ENCODE measurements at regions not wholly inside any gene's neighbourhood (a gene's known extent, or its start where the extent isn't known, plus 50 kb on each side); places are given as distances from the start of the nearest gene placed in this dataset.
"Not testable (repeated sequence)": the region's sequence is repeated elsewhere in the genome, so short reads cannot be mapped to it uniquely, and the experiment has no call there.

GRCh38 chr12:9319842-9320173 is 111.6 kb upstream of the PZP start:
- H3K27me3 ChIP-seq (ENCODE audit: low read length) = no peaks in the 10 kb centered on the region
- no peaks in the 10 kb centered on the region for H4K20me1 ChIP-seq (ENCODE audit: insufficient read depth, low read depth, low read length)
- H2AFZ ChIP-seq (ENCODE audit: low read length) = no peak overlapping the region
- H3K9ac ChIP-seq (ENCODE audit: low read length) = no peak overlapping the region
- no peak overlapping the region for H3K27ac ChIP-seq (ENCODE audit: low read length)
- H3K4me3 ChIP-seq (ENCODE audit: low read length) = no peak overlapping the region
- no peaks in the 10 kb centered on the region for H3K79me2 ChIP-seq (ENCODE audit: low read length)
- peaks cover 8% of the 10 kb centered on the region for H3K4me1 ChIP-seq (ENCODE audit: low read length)
- no peak for DNase-seq
- no peaks in the 10 kb centered on the region for H3K36me3 ChIP-seq (ENCODE audit: insufficient read depth, low read length)
- H3K9me2 ChIP-seq (replicated peaks; ENCODE audit: insufficient read depth, low read length) = no peaks in the 10 kb centered on the region
- no peak overlapping the region for H3K4me2 ChIP-seq (ENCODE audit: low read depth, low read length, poor library complexity, severe bottlenecking)
- no peaks in the 10 kb centered on the region for H3K9me3 ChIP-seq (ENCODE audit: low read length)

GRCh38 chr12:9319044-9319841 is 111.0 kb upstream of the PZP start:
- no peaks in the 10 kb centered on the region for H3K9me3 ChIP-seq (ENCODE audit: low read length)
- H3K9ac ChIP-seq (ENCODE audit: low read length) = no peak overlapping the region
- H3K9me2 ChIP-seq (replicated peaks; ENCODE audit: insufficient read depth, low read length) = no peaks in the 10 kb centered on the region
- no peaks in the 10 kb centered on the region for H4K20me1 ChIP-seq (ENCODE audit: insufficient read depth, low read depth, low read length)
- no peak overlapping the region for H3K4me2 ChIP-seq (ENCODE audit: low read depth, low read length, poor library complexity, severe bottlenecking)
- DNase-seq = peak; percentile 34
- H3K36me3 ChIP-seq (ENCODE audit: insufficient read depth, low read length) = no peaks in the 10 kb centered on the region
- no peak overlapping the region for H3K27ac ChIP-seq (ENCODE audit: low read length)
- peaks cover 8% of the 10 kb centered on the region for H3K4me1 ChIP-seq (ENCODE audit: low read length)
- no peak overlapping the region for H2AFZ ChIP-seq (ENCODE audit: low read length)
- H3K79me2 ChIP-seq (ENCODE audit: low read length) = no peaks in the 10 kb centered on the region
- H3K27me3 ChIP-seq (ENCODE audit: low read length) = no peaks in the 10 kb centered on the region
- no peak overlapping the region for H3K4me3 ChIP-seq (ENCODE audit: low read length)

DNA sequence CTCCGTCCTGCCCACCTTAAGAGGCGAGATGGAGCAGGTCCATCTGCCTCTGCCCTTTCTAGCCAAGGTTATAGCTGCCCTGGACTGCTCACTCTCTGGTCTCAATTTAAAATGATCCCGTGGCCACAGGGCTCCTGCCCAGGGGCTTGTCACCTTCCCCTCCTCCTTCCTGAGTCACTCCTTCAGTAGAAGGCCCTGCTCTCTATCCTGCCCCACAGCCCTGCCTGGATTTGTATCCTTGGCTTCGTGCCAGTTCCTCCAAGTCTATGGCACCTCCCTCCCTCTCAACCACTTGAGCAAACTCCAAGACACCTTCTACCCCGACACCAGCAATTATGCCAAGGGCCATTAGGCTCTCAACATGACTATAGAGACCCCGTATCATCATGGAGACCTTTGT is 105.3 kb upstream of the PZP start:
- not testable (repeated sequence) for H3K9ac ChIP-seq (ENCODE audit: low read length); H3K79me2 ChIP-seq (ENCODE audit: low read length); H2AFZ ChIP-seq (ENCODE audit: low read length); H3K9me3 ChIP-seq (ENCODE audit: low read length); H3K27me3 ChIP-seq (ENCODE audit: low read length); H3K4me2 ChIP-seq (ENCODE audit: low read depth, low read length, poor library complexity, severe bottlenecking); H3K4me1 ChIP-seq (ENCODE audit: low read length); H3K9me2 ChIP-seq (replicated peaks; ENCODE audit: insufficient read depth, low read length); H3K27ac ChIP-seq (ENCODE audit: low read length); DNase-seq; H3K4me3 ChIP-seq (ENCODE audit: low read length); H4K20me1 ChIP-seq (ENCODE audit: insufficient read depth, low read depth, low read length); H3K36me3 ChIP-seq (ENCODE audit: insufficient read depth, low read length)

DNA sequence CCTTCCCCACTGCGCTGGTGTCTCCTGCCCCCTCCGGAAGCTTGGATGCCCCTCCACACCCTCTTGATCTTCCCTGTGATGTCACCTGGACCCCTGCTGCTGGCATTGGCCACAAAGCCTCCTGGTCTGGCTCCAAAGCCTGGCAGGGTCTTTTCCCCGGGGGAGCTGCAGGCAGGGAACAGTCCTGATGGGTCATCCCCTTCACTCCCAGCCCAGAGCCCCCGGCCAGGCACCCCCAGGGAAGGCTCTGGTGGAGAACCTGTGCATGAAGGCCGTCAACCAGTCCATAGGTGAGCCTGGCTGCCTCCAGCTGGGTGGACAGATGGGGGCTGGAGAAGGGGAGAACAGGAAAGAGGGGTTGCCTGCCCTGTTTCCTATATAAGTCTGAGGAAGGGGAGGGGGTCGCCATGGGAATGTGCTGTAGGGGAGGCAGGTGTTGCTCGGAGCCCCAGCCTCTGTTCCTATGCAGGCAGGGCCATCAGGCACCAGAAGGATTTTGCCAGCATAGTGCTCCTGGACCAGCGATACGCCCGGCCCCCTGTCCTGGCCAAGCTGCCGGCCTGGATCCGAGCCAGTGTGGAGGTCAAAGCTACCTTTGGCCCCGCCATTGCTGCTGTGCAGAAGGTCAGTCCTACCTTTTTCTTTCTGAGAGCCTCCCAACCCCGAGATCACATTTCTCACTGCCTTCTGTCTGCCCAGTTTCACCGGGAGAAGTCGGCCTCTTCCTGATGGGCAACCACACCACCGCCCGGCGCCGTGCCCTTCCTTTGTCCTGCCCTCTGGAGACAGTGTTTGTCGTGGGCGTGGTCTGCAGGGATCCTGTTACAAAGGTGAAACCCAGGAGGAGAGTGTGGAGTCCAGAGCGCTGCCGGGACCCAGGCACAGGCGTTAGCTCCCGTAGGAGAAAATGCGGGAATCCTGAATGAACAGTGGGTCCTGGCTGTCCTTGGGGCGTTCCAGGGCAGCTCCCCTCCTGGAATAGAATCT is 104.5 kb upstream of the PZP start:
- not testable (repeated sequence) for H3K79me2 ChIP-seq (ENCODE audit: low read length)

DNA sequence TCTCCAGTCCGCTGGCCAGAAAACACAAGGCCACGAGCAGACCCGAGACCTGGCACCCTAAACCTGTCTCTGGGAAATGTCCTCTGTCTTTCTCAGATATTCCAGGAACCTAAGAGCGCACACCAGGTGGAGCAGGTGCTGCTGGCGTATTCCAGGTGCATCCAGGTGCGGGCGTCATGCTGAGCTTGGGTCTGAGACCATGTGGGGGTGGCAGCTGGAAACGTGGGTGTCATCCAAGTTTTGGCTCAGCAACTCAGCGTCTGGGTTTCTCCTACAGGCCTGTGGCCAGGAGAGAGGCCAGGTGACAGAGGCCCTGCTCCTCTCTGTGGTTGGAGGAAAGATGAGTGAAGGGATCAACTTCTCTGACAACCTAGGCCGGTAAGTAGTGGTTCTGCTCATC is 103.3 kb upstream of the PZP start:
- H2AFZ ChIP-seq (ENCODE audit: low read length); H3K4me1 ChIP-seq (ENCODE audit: low read length); H3K4me3 ChIP-seq (ENCODE audit: low read length); H3K9ac ChIP-seq (ENCODE audit: low read length); H3K79me2 ChIP-seq (ENCODE audit: low read length); H3K27ac ChIP-seq (ENCODE audit: low read length); H4K20me1 ChIP-seq (ENCODE audit: insufficient read depth, low read depth, low read length); H3K9me2 ChIP-seq (replicated peaks; ENCODE audit: insufficient read depth, low read length); H3K36me3 ChIP-seq (ENCODE audit: insufficient read depth, low read length); H3K27me3 ChIP-seq (ENCODE audit: low read length); H3K4me2 ChIP-seq (ENCODE audit: low read depth, low read length, poor library complexity, severe bottlenecking); H3K9me3 ChIP-seq (ENCODE audit: low read length): not testable (repeated sequence)
- peak; percentile 32 for DNase-seq

More for the DNA sequence above, 104.5 kb upstream of the PZP start:
- H3K27me3 ChIP-seq (ENCODE audit: low read length); H2AFZ ChIP-seq (ENCODE audit: low read length); H3K9me2 ChIP-seq (replicated peaks; ENCODE audit: insufficient read depth, low read length); H4K20me1 ChIP-seq (ENCODE audit: insufficient read depth, low read depth, low read length); H3K36me3 ChIP-seq (ENCODE audit: insufficient read depth, low read length); H3K9ac ChIP-seq (ENCODE audit: low read length); H3K4me2 ChIP-seq (ENCODE audit: low read depth, low read length, poor library complexity, severe bottlenecking); H3K4me3 ChIP-seq (ENCODE audit: low read length); H3K4me1 ChIP-seq (ENCODE audit: low read length); H3K9me3 ChIP-seq (ENCODE audit: low read length); H3K27ac ChIP-seq (ENCODE audit: low read length); DNase-seq: not testable (repeated sequence)

DNA sequence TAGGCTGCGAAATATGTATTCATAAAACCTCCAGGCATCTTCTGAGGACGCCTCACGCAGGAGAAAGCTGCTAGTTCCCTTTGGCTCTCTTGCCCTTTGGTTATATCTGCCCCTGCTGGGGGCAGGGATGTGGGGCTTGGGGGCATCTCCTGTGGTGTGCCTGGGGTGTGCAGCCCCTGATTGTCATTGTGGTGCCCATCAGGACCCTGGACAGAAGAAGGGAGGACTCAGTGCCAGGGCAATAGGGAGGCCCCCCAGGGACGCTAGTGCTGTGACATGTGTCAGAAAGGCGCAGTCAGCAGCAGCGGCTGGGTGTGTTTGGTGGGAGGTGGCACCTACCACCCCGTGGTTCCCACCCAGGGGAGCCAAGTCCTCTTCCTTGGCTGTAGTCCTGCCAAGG is 102.5 kb upstream of the PZP start:
- H3K9ac ChIP-seq (ENCODE audit: low read length); H3K4me2 ChIP-seq (ENCODE audit: low read depth, low read length, poor library complexity, severe bottlenecking); H3K4me1 ChIP-seq (ENCODE audit: low read length); H3K36me3 ChIP-seq (ENCODE audit: insufficient read depth, low read length); DNase-seq; H4K20me1 ChIP-seq (ENCODE audit: insufficient read depth, low read depth, low read length); H3K9me3 ChIP-seq (ENCODE audit: low read length); H3K9me2 ChIP-seq (replicated peaks; ENCODE audit: insufficient read depth, low read length); H3K27me3 ChIP-seq (ENCODE audit: low read length); H3K79me2 ChIP-seq (ENCODE audit: low read length); H2AFZ ChIP-seq (ENCODE audit: low read length); H3K27ac ChIP-seq (ENCODE audit: low read length); H3K4me3 ChIP-seq (ENCODE audit: low read length): not testable (repeated sequence)

DNA sequence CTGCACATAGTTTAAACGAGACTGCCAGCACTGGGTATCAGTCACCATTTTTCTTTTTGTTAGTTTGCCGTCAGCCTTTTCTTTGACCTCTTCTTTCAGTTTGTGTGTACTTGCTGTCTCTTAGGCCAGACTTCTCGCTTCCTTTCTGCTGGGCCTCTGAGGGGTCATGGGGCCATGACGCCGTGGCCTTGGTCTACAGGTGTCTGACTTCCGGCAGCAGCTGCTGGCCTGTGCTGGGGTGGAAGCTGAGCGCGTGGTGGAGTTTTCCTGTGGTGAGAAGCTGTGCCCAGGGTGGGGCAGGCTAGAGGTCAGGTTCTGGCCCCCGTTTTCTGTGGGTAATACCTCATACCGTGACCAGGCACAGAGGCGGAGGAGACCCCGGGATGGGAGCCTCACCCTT is 101.6 kb upstream of the PZP start:
- not testable (repeated sequence) for H3K9me2 ChIP-seq (replicated peaks; ENCODE audit: insufficient read depth, low read length); H2AFZ ChIP-seq (ENCODE audit: low read length); H3K9me3 ChIP-seq (ENCODE audit: low read length); H3K36me3 ChIP-seq (ENCODE audit: insufficient read depth, low read length); H4K20me1 ChIP-seq (ENCODE audit: insufficient read depth, low read depth, low read length); DNase-seq; H3K27ac ChIP-seq (ENCODE audit: low read length); H3K4me2 ChIP-seq (ENCODE audit: low read depth, low read length, poor library complexity, severe bottlenecking); H3K4me3 ChIP-seq (ENCODE audit: low read length); H3K9ac ChIP-seq (ENCODE audit: low read length); H3K27me3 ChIP-seq (ENCODE audit: low read length); H3K79me2 ChIP-seq (ENCODE audit: low read length); H3K4me1 ChIP-seq (ENCODE audit: low read length)

DNA sequence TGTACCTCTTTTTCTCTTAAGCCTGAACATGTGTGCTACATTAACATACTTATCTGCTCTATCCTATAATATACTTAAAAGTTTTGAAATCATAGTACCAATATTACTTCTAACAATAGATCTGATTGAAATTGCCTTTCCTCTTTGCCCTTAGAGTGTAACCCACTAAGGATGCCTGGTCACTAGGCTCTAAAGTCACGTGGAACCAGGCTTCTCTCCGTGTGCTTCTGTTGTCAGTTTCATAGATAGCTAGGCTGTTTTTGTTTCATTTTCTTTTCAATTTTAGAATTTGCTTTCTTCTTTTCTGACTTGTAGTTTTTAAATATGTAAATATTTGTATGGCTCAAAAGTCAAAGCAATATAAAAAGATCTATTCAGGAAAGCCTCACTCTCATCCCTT is 100.5 kb upstream of the PZP start:
- not testable (repeated sequence) for DNase-seq; H3K9ac ChIP-seq (ENCODE audit: low read length); H3K4me1 ChIP-seq (ENCODE audit: low read length); H3K9me2 ChIP-seq (replicated peaks; ENCODE audit: insufficient read depth, low read length); H3K27ac ChIP-seq (ENCODE audit: low read length); H3K4me2 ChIP-seq (ENCODE audit: low read depth, low read length, poor library complexity, severe bottlenecking); H3K4me3 ChIP-seq (ENCODE audit: low read length); H3K27me3 ChIP-seq (ENCODE audit: low read length); H3K79me2 ChIP-seq (ENCODE audit: low read length); H3K9me3 ChIP-seq (ENCODE audit: low read length); H2AFZ ChIP-seq (ENCODE audit: low read length); H4K20me1 ChIP-seq (ENCODE audit: insufficient read depth, low read depth, low read length); H3K36me3 ChIP-seq (ENCODE audit: insufficient read depth, low read length)

All from Karpas-422 (cell line).